PC-3 (cell line): ENCODE measurements at regions not wholly inside any gene's neighbourhood (a gene's known extent, or its start where the extent isn't known, plus 50 kb on each side); places are given as distances from the start of the nearest gene placed in this dataset.

Experiments used
- ATAC-seq: fragments of 200-7000 bp; cut with Tn5 transposase; 2 replicates; pipeline ENCODE4 v1.9.1; 2020; ENCODE audit warnings: mild to moderate bottlenecking, moderate library complexity
- BruUV-seq: library from RNA; stranded (reverse); fragments of 400-500 nt; replicated peaks from 2 replicates; lab custom pipeline; 2021; lab: Mats Ljungman, UMichigan
- CTCF ChIA-PET: fragments of 300-600 bp; sonication (Branson Sonifier 250); formaldehyde crosslinking; loops from one replicate; lab custom pipeline; 2022; ENCODE audit warnings: antibody characterized with exemption; lab: Charles Lee
- POLR2A ChIA-PET: fragments of 300-600 bp; sonication (Branson Sonifier 250); formaldehyde crosslinking; loops from one replicate; lab custom pipeline; 2022; ENCODE audit warnings: antibody characterized with exemption; ENCODE audit not compliant: unreplicated experiment; lab: Charles Lee
- DNase-seq: peaks from one replicate; pipeline ENCODE4 v3.0.0-alpha.2; 2015
- H2AFZ ChIP-seq: fragments of 300-600 bp; sonication (generic); 2 replicates; pipeline ENCODE4 v1.6.0; 2016; ENCODE audit warnings: antibody characterized with exemption, low read length
- H3F3A ChIP-seq: fragments of 300-600 bp; sonication (generic); one replicate; pipeline ENCODE4 v1.6.0; 2017; ENCODE audit warnings: antibody characterized with exemption, low read length, control low read depth, mild to moderate bottlenecking; ENCODE audit not compliant: unreplicated experiment
- H3K27ac ChIP-seq: fragments of 300-600 bp; sonication (generic); 2 replicates; pipeline ENCODE4 v1.5.1; 2016; ENCODE audit warnings: mild to moderate bottlenecking, low read length
- H3K27me3 ChIP-seq: fragments of 300-600 bp; sonication (generic); 2 replicates; pipeline ENCODE4 v1.6.1; 2016; ENCODE audit warnings: low read length, mixed read lengths
- H3K36me3 ChIP-seq: fragments of 300-600 bp; sonication (generic); 2 replicates; pipeline ENCODE4 v1.6.1; 2016; ENCODE audit warnings: low read depth, mixed run types, low read length, mixed read lengths
- H3K4me1 ChIP-seq: fragments of 300-600 bp; sonication (generic); 2 replicates; pipeline ENCODE4 v1.5.1; 2016; ENCODE audit warnings: low read length; ENCODE audit not compliant: insufficient read depth
- H3K4me2 ChIP-seq: fragments of 300-600 bp; sonication (generic); 2 replicates; pipeline ENCODE4 v1.6.0; 2016; ENCODE audit warnings: low read length
- H3K4me3 ChIP-seq: fragments of 300-600 bp; sonication (generic); 2 replicates; pipeline ENCODE4 v1.5.1; 2016; ENCODE audit warnings: mild to moderate bottlenecking, low read length, mixed read lengths
- H3K79me2 ChIP-seq: fragments of 300-600 bp; sonication (generic); 2 replicates; pipeline ENCODE4 v1.6.1; 2017; ENCODE audit warnings: low read length, mixed read lengths
- H3K9ac ChIP-seq: fragments of 300-600 bp; sonication (generic); 2 replicates; pipeline ENCODE4 v1.6.0; 2016; ENCODE audit warnings: mild to moderate bottlenecking, low read length
- H3K9me2 ChIP-seq: fragments of 300-600 bp; sonication (generic); replicated peaks from 2 replicates; pipeline ENCODE4 v1.6.1; 2016; ENCODE audit warnings: mixed run types, low read length, mixed read lengths
- H3K9me3 ChIP-seq: fragments of 300-600 bp; sonication (generic); 2 replicates; pipeline ENCODE4 v1.6.1; 2016; ENCODE audit warnings: low read length, mixed read lengths
- H4K20me1 ChIP-seq: fragments of 300-600 bp; sonication (generic); 2 replicates; pipeline ENCODE4 v1.6.1; 2016; ENCODE audit warnings: low read length, mixed read lengths
- CTCF ChIP-seq: fragments of 300-600 bp; sonication (generic); conservative IDR thresholded peaks from 2 replicates; pipeline ENCODE4 v1.5.1; 2017; ENCODE audit warnings: antibody characterized with exemption, low read depth, mild to moderate bottlenecking, low read length
- EZH2 ChIP-seq: fragments of 300-600 bp; sonication (generic); IDR thresholded peaks from one replicate; pipeline ENCODE4 v1.6.1; 2017; ENCODE audit warnings: antibody characterized with exemption, mild to moderate bottlenecking, low read length; ENCODE audit not compliant: unreplicated experiment
- EZH2phosphoT487 ChIP-seq: fragments of 300-600 bp; sonication (generic); IDR thresholded peaks from 2 replicates; pipeline ENCODE4 v1.6.1; 2018; ENCODE audit warnings: mild to moderate bottlenecking, antibody characterized with exemption, low read length, borderline replicate concordance
- intact Hi-C: fragments of 100-400 bp; cut with micrococcal nuclease; formaldehyde crosslinking; loops from 2 replicates; pipeline ENCODE4 v1.9.0; 2023

GRCh38 chr14:84225268-84225667, 1304.7 kb upstream of the FLRT2 start:
- H2AFZ ChIP-seq: no peak overlapping the region
- CTCF ChIA-PET: no interaction called here

DNA sequence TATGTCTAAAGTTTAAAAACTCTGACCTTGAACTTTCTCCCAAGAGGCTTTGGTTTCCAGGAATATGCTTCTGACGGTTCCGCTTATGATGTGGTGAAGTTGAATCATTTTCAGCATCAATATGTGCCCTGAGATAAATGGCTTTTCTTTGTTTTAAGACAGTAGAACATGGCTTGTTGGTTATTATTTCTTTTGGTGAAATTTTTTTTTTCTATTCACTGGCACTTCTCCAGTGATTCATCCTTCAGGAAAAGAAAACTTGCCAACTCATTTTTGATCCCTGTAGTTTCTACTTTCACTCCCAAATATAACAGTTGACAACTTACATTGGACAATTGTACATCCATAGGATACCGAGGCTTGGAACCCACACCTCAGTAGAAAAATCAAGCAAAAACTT, 1301.2 kb upstream of the FLRT2 start:
- Histone ChIP-seq H3K4me1 (no peaks in the 10 kb centered on the region), H3F3A (no peaks in the 10 kb centered on the region), H3K79me2 (no peaks in the 10 kb centered on the region), H3K36me3 (no peaks in the 10 kb centered on the region), H4K20me1 (no peaks in the 10 kb centered on the region), H3K27ac (no peak overlapping the region), H3K27me3 (no peaks in the 10 kb centered on the region), H3K4me2 (no peak overlapping the region), H3K9ac (no peak overlapping the region), H3K9me3 (peaks cover 7% of the 10 kb centered on the region; the same call in 1 of the 2 replicates), H3K9me2 (no peaks in the 10 kb centered on the region), H2AFZ (no peak overlapping the region), H3K4me3 (no peak overlapping the region)
- ChIA-PET POLR2A (no interaction called here), CTCF (no interaction called here)
- intact Hi-C loops: no loop called here
- ATAC-seq: no peak
- DNase-seq: peak; percentile 20
- no TSS peak for BruUV-seq
- TF ChIP-seq EZH2phosphoT487 (no peak), EZH2 (no peak), CTCF (no peak)

More at GRCh38 chr14:84225268-84225667, 1304.7 kb upstream of the FLRT2 start:
- ATAC-seq (no peak), DNase-seq (no peak)
- no peaks in the 10 kb centered on the region for H3K4me1 ChIP-seq
- no peaks in the 10 kb centered on the region for H3F3A ChIP-seq
- H3K9me2 ChIP-seq: no peaks in the 10 kb centered on the region
- no peak overlapping the region for H3K4me2 ChIP-seq
- H3K27me3 ChIP-seq: no peaks in the 10 kb centered on the region
- H3K4me3 ChIP-seq: no peak overlapping the region
- TF ChIP-seq CTCF: no peak
- no peak for TF ChIP-seq EZH2
- TF ChIP-seq EZH2phosphoT487: no peak
- H3K9me3 ChIP-seq: peaks cover 12% of the 10 kb centered on the region
- H3K36me3 ChIP-seq: no peaks in the 10 kb centered on the region
- POLR2A ChIA-PET: no interaction called here
- no peaks in the 10 kb centered on the region for H4K20me1 ChIP-seq
- H3K27ac ChIP-seq: no peak overlapping the region
- intact Hi-C loops: no loop called here
- BruUV-seq: no TSS peak
- no peaks in the 10 kb centered on the region for H3K79me2 ChIP-seq
- H3K9ac ChIP-seq: no peak overlapping the region

- DNase-seq (peak; percentile 63), ATAC-seq (no peak)
- TF ChIP-seq CTCF (no peak), EZH2 (no peak), EZH2phosphoT487 (no peak)
- Histone ChIP-seq H3F3A (no peaks in the 10 kb centered on the region), H3K9me2 (no peaks in the 10 kb centered on the region), H3K36me3 (no peaks in the 10 kb centered on the region), H4K20me1 (no peaks in the 10 kb centered on the region), H3K9me3 (no peaks in the 10 kb centered on the region; the same call in 1 of the 2 replicates), H3K9ac (no peak overlapping the region), H3K27me3 (no peaks in the 10 kb centered on the region), H2AFZ (no peak overlapping the region), H3K4me1 (no peaks in the 10 kb centered on the region), H3K4me2 (no peak overlapping the region), H3K4me3 (no peak overlapping the region), H3K27ac (no peak overlapping the region), H3K79me2 (no peaks in the 10 kb centered on the region)
- no TSS peak for BruUV-seq
- intact Hi-C loops: no loop called here
- CTCF ChIA-PET: no interaction called here
- POLR2A ChIA-PET: no interaction called here
These were observed 1295.7 kb upstream of the FLRT2 start for GRCh38 chr14:84234281-84234680.
